Posterior vena cava (tissue), 2 donors: ENCODE measurements at regions not wholly inside any gene's neighbourhood (a gene's known extent, or its start where the extent isn't known, plus 50 kb on each side); places are given as distances from the start of the nearest gene placed in this dataset.
"Not testable (repeated sequence)": the region's sequence is repeated elsewhere in the genome, so short reads cannot be mapped to it uniquely, and the experiment has no call there.

Experiments used
- DNase-seq: peaks from one replicate; pipeline ENCODE4 v3.0.0-alpha.2; 2020; ENCODE audit warnings: low spot score
- intact Hi-C, 2 donors: fragments of 100-400 bp; cut with DNase I; formaldehyde crosslinking; loops; one replicate each; pipeline versions ENCODE4 v1.14.1 to v1.14.2; 2022 to 2023
- donor health status: DM: yes; HTN: yes; CAD: no.
- donor health status: DM: yes; HTN: yes; CAD: no.

DNA sequence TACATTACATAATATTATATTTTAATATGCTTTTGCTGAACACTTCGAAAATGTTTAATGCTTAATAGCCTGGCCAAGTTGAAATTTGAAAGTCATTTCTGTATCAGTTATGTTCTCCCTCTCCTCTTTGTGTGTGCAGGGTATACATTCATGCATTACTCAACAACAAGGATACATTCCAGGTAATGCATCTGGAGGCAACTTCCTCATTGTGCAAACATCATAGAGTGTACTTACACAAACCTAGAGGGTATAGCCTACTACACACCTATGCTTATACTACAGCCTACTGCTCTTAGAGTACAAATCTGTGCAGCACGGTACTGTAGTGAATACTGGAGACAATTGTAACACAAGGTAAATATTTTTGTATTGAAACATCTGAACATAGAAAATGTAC lies 407.3 kb downstream of the MRPL39 start:
- DNase-seq, result no peak
- intact Hi-C loops, result no loop called here

DNA sequence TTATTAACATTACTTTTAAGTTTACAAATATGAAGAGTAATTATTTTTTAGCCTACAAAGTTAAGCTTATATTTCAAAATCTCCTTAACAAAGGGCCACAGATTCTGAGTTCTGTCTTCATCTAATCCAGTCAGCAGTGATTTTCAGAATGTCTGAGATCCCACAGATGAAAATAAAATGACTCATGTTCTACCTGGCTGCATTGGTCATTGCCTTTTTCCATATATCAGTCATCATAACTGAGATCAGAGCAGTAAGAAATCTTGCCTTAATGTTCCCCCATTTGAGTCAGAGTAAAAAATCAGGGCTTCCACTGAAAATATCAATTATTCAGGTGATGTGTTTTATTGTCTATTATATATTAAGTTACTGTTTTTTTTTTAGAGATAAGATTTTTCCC lies 416.1 kb downstream of the MRPL39 start:
- no peak for DNase-seq
- intact Hi-C loops, result no loop called here

DNA sequence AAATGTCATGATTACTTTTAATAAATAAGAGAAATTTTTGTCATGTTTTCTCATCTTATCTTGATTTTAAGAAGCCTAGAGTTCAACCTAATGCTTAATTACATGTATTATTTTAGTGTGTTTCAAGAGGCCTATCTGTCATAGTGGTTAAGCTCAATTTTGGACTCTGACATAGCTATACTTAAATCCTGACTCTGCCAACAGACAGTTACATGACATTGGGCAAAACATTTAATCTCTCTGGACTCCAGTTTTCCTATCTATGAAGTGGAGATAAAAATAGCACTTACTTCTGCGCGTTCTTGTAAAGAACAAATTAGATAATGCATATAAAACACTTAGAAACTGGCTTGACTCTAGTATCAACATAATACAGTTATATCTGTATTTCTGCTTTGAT lies 417.8 kb downstream of the MRPL39 start:
- intact Hi-C loops, result no loop called here
- no peak for DNase-seq

DNA sequence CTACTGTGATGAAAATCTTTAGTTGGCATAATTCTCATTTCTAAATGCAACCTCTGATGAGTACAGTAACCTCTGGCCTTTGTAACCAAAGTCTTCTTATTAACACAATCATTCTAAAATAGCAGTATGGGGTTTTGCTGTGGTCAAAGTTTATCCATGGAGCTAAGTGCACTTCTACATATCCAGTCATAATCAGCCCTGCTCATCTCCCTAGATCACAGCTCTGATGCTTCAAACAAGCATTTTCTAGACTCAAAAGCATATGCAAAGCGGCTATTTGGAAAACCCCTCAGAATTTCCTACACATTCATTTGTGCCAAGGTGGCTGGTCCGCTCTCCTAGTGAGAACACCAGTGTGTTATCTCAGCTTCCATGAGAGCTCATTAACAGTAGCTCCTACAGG lies 418.6 kb downstream of the MRPL39 start:
- no peak for DNase-seq
- intact Hi-C loops, result no loop called here

DNA sequence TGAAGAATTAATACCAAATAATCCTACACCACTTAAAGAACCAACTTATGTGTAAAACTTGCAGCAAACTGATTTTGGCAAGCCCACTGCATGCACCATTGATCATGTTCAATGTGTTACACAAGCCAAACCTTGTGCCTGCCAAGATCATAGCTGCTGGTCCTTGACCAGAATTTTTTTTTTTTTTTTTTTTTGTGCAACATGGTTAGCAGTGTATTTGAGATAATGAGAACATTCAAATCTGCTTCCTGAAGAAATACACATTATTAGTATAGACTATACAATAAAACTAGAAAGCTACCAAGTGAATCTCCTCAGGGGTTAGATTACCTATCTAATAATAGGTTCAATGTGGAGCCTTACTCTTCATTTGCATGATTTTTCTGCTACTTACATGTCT lies 421.0 kb downstream of the MRPL39 start:
- no peak for DNase-seq
- intact Hi-C loops, result no loop called here

DNA sequence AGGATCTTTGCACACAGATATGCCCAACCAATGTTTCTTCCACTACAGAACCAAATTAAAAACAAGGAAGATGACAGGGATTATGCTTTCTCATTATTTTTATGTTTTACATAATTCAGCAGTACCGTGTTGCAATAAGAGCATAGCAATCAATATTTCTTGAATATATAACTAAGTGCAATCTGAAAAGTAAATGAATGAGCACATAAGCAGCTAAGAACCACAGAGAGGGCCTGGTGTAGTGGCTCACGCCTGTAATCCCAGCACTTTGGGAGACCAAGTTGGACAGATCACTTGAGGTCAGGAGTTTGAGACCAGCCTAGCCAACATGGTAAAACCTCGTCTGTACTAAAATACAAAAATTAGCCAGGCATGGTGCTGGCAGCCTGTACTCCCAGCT lies 423.7 kb downstream of the MRPL39 start:
- no peak for DNase-seq

DNA sequence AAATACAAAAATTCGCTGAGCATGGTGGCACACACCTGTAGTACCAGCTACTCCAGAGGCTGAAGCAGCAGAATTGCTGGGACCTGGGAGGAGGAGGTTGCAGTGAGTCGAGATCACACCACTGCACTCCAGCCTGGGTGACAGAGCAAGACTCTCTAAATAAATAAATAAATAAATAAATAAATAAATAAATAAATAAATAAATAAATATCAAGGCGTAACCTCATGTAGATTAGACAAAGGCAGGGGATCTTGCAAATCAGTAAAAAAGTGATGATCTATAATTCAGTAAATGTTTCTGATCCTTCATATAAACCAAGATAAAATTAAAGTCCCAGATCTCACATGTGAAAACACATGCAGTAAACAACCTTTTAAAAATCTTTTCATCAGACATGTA lies 425.6 kb downstream of the MRPL39 start:
- intact Hi-C loops, DNase-seq: not testable (repeated sequence)

More for the DNA sequence above, 423.7 kb downstream of the MRPL39 start:
- intact Hi-C loops, result no loop called here

DNA sequence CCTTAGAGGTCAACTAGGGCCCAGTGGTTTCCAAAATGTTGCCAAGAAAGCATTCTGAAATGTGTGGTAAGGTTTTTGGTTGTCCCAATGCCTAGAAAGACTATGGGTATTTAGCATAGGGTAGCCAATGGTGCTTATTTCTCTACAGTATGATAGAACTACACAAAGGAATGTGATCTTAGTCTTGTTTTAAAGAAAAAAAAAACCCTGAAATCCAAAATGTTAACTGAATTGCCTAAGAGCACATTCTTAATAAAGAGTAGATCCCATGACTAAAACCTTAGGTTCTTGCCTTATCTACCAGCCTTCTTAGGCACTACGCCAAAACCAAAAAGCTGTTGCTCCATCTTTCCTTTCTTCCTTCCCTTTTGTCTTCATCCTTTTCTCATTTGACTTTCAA lies 428.2 kb downstream of the MRPL39 start:
- no peak for DNase-seq
- intact Hi-C loops, result no loop called here

DNA sequence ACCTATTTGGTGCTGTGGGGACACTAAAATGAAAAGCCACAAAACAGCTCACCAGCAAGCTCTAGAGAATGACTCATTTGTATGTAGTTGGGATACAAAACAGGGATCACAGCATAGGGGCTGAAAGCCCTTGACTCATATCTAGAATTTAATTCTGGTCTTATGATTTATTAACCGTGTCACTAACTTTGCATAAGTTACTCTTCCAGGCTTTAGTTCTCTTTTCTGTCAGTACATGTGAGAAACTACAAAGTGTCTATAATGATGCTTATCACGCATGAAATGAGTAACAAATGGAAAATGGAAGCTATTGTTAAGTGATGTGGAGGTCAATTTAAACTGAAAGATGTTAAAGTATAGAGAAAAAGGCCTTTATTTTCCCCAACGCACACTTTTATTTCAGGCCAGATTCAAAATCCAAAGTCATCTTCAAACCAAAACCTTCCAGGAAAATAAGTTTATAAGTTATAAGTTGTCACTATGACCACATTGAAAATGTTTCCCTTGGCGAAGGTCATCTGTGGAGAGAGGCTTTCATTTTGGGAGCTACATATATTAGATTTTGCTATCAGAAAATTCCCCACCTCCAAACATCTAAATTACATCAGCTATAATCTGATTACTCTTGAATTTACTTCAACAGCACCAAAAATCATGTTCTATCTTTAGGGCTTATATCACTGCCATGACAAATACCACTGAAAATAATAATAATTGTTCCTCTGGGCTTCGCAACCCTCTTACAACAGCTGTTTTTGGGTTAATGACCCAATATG lies 430.5 kb downstream of the MRPL39 start:
- intact Hi-C loops, result no loop called here

DNA sequence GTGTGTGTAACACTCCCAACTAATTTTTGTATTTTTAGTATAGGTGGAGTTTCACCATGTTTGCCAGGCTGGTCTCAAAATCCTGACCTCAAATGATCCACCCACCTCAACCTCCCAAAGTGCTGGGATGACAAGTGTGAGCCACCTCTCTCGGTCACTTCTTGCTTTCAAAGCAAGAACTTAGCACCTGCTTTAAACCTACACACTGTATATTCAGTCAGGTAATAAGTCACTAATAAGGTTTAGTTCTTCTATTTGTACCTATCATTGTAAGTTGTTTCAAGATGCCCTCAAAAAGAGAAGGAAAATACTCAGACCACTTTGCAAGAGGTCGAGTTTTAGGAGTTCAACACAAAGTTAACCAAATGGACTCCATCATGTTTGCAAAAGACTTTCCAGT lies 431.3 kb downstream of the MRPL39 start:
- intact Hi-C loops, result no loop called here
- no peak for DNase-seq

More for the DNA sequence above, 430.5 kb downstream of the MRPL39 start:
- DNase-seq, result no peak

DNA sequence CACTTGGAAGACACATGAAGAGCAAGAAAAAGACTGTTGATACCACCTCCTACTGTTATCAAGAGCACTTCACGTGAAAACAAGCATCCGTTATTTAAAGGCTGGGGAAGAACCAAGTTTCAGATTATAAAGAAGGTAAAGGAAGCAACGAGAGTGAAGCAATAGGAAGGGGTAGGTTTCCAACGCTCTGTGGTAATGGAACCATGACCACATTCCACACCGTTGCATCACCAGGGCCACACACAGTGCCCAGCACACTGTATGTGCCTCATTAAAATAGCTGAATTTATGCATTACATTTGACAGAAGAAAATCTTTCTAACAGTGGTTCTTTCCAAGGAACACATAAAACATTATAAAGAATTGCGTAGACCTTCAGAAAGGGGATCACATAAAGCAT lies 435.8 kb downstream of the MRPL39 start:
- DNase-seq, result no peak
- intact Hi-C loops, result no loop called here

DNA sequence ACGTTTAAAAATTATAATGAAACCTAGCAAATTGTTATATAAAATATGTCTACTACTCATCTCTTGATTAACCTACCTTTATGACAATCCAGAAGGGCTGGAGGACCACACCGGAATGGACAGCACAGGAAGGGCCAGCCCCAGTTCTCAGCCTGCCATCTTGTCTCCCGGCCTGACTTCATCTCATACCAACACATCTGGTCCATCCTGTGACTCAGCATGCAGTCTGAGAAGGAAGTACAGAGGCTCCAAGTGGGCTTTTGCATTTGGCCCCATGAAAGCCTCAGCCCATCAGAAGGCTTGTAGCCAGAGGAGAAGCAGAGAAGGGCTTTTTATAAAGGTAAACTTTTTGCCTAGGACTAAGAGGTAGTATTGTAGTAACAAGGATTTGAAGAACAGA lies 436.6 kb downstream of the MRPL39 start:
- intact Hi-C loops, result no loop called here
- DNase-seq, result no peak

DNA sequence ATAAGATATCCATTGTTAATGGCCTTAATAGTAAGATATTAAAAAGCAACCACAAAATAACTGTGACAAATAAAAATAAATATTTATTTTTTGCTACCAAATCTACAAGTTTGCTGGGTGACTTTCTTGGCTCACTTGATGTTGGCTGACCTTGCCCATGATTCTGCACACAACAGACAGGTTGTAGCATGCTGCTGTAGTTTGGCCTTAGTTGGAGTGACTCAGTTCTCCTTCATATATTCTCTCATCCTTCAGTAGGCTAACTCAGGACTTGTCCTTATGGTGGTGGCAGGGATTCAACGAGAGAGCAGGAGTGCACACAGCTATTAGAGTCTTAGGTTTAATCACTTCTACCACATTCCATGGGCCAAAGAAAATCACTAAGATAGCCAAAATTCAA lies 437.9 kb downstream of the MRPL39 start:
- DNase-seq, result no peak
- intact Hi-C loops, result no loop called here

DNA sequence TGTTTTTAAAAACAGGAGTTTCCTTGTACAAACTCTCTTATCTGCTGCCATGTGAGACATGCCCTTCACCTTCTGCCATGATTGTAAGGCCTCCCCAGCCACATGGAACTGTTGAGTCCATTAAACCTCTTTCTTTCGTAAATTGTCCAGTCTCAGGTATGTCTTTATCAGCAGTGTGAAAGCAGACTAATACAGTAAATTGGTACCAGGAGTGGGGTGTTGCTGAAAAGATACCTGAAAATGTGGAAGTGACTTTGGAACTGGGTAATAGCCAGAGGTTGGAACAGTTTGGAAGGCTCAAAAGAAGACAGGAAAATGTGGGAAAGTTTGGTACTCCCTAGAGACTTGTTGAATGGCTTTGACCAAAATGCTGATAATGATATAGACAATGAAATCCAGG lies 440.4 kb downstream of the MRPL39 start:
- DNase-seq, intact Hi-C loops: not testable (repeated sequence)

DNA sequence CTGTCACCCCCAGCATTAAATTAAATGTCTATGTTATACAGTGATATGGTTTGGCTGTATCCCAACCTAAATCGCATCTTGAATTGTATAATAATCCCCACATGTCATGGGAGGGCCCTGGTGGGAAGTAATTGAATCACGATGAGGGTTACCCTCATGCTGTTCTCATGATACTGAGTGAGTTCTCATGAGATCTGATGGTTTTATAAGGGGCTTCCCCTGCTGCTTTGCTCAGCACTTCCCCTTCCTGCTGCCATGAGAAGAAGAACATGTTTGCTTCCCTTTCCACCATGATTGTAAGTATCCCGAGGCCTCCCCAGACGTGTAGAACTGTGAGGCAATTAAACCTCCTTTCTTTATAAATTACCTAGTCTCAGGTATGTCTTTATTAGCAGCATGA lies 445.7 kb downstream of the MRPL39 start:
- DNase-seq, result no peak
- intact Hi-C loops, result no loop called here

DNA sequence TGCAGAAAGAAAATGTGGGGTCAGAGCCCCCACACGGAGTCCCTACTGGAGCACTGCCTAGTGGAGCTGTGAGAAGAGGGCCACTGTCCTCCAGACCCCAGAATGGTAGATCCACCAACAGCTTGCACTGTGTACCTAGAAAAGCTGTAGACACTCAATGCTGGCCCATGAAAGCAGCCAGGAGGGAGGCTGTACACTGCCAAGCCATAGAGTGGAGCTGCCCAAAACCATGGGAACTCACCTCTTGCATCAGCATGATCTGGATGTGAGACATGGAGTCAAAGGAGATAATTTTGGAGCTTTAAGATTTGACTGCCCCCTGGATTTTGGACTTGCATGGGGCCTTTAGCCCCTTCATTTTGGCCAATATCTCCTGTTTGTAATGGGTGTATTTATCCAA lies 452.3 kb downstream of the MRPL39 start:
- intact Hi-C loops, DNase-seq: not testable (repeated sequence)

DNA sequence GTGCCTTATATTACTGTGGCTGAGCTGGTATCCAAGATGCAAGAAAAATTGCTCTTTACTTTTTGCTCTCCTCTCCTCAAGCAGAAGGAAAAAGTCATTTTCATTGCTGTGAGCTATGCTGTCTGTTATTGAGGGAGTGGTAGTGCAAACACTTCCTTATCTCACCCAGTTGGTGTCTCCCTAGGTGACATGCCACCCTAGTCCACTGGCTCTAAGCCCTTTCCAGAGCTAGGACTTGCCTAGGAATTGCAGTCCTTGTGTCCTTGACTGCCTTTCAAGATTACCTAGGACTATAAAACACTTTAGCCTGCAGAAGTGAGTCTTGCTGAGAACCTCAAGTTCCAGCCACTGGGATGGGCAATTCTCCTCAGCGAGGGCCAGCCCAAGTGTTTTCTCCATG lies 458.3 kb downstream of the MRPL39 start:
- no peak for DNase-seq
- intact Hi-C loops, result no loop called here

DNA sequence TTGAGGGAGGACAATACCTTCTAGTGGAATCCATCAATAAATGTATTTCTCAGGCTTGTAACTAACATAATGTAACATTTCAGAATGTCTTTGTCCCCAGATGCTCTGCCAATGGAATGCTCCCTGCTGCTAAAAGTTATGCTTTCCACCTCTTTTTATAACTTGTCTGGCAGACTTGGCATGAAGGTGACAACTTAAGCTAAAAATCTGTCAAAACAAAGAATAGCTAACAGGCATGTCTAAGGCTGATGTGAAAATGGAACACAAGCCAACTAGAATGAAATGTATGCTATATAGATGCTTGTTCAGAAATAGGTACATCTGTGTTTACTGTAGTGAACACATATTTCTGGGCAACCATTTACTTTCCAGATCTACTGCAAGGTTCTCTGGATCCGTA lies 467.9 kb downstream of the MRPL39 start:
- intact Hi-C loops, result no loop called here
- no peak for DNase-seq

DNA sequence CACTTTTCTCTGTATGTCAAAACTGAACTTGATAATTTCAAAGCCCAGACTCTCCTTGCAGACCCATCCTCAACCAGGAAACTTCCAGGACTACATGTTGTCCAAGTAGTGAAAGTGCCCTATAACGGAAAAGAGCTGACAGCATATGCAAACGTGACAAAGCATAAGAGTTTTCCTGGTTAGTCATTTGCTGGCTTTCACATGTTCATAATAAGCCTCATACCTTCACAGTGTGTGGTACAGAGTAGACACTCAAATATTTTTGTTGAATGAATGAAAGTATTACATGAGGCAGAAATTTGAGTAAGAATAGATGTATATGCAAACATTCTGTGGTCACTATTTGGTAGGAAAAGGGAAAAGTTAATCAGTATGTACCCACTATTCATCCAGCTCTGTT lies 473.3 kb downstream of the MRPL39 start:
- intact Hi-C loops, result no loop called here
- no peak for DNase-seq

DNA sequence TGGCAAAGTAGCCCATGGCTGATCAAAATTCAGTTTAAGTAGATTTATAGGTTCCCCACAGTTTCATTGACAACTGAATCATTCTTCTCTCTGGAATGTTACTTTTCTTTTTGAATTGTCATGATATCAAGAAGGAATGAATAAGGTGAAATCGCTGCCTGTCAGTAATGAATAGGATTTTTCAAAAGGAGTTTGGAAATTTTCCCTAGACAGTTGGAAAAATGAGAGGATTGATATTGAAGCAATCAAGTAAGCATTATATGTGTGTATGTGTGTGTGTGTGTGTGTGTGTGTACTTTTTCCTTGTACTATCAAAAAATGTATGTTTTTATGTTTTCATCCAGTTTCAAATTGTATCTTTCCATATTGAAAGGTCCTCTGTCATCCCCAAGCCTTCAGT lies 479.5 kb downstream of the MRPL39 start:
- intact Hi-C loops, result no loop called here
- no peak for DNase-seq

DNA sequence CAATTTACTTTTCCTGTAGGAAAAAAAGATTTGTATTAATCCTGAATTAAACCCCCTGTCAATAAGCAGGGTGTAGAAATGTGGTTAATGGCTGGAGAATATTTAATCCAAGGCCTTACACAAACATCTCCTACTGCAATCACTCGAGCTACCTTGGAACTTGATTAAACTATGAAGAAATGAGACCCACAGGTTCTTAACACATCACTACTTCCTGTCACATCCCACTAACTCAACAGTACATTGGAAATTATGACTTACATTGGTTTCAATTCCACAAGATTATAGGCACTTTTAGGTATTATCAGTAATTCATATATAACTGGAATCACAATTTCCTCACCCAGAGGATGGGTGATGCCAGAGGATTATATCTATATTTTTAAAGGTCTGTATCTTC lies 480.3 kb downstream of the MRPL39 start:
- DNase-seq, result no peak
- intact Hi-C loops, result no loop called here

DNA sequence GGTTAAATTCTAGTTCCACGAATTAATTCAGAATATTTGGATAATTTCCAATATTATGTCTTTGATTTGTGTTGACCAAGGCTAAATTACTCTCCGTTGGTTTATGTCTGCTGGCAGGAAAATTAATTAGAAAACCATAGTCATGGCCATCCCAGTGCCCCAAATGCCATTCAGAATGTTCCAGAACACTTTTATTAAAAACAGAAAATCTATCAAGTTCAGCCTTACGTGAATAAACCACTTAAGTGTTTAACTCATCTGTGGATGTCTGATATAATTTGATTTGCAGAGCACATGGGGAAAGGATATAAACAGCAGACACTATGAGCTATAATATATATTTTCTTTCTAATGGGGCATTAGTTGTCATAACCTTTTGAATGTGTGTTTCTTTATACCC lies 480.7 kb downstream of the MRPL39 start:
- intact Hi-C loops, result no loop called here
- no peak for DNase-seq
